ENCODE measurements at regions not wholly inside any gene's neighbourhood (a gene's known extent, or its start where the extent isn't known, plus 50 kb on each side); places are given as distances from the start of the nearest gene placed in this dataset.

GRCh38 chr14:29376237-29376636, 551.4 kb downstream of the PRKD1 start (continued):
- TF ChIP-seq ZNF281 (CRISPR knock-in tag; IDR thresholded peaks at IDR 0.05) (no peak), ZNF232 (CRISPR knock-in tag; IDR thresholded peaks at IDR 0.05) (no peak), RELA (CRISPR knock-in tag; IDR thresholded peaks at IDR 0.05; ENCODE audit: borderline replicate concordance) (no peak), ATF1 (CRISPR knock-in tag; IDR thresholded peaks at IDR 0.05) (no peak), FOXP4 (CRISPR knock-in tag; IDR thresholded peaks at IDR 0.05) (no peak), GABPB1 (CRISPR knock-in tag; IDR thresholded peaks at IDR 0.05) (no peak), NFE2L1 (CRISPR knock-in tag; IDR thresholded peaks at IDR 0.05) (no peak)
- TF ChIP-seq, protein P1, sequence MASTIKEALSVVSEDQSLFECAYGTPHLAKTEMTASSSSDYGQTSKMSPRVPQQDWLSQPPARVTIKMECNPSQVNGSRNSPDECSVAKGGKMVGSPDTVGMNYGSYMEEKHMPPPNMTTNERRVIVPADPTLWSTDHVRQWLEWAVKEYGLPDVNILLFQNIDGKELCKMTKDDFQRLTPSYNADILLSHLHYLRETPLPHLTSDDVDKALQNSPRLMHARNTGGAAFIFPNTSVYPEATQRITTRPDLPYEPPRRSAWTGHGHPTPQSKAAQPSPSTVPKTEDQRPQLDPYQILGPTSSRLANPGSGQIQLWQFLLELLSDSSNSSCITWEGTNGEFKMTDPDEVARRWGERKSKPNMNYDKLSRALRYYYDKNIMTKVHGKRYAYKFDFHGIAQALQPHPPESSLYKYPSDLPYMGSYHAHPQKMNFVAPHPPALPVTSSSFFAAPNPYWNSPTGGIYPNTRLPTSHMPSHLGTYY (CRISPR knock-in tag; IDR thresholded peaks at IDR 0.05), result no peak

DNA sequence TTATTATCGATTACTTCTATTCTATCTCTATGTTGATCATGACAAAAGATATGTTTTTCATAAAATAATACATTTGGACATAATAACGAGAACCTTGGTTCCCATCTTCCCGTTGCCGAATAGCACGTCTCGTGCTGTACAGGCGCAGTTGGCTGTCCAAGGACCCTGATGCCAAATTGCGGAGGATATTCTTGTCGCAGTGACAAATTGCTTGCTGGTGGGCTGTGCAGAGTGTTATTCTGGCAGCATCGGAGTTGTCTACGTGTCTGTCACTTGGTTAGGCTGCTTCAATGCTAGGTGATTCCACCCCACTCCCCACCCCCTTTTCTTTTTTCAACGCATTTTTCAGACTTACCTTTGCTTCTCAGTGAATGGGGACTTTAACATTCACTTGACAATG, 546.8 kb downstream of the PRKD1 start:
- ChIA-PET POLR2A (no interaction called here), CTCF (no interaction called here)
- H3K9me3 Mint-ChIP-seq, result no peaks in the 10 kb centered on the region
- no peak for DNase-seq (ENCODE audit: low spot score)
- no peak overlapping the region for H3K27ac Mint-ChIP-seq
- H3K4me1 Mint-ChIP-seq, result no peaks in the 10 kb centered on the region
- H3K27me3 Mint-ChIP-seq (ENCODE audit: low read depth), result no peaks in the 10 kb centered on the region
- H3K4me3 Mint-ChIP-seq, result no peak overlapping the region
- ATAC-seq, result no peak
- no peaks in the 10 kb centered on the region for H3K36me3 Mint-ChIP-seq
- TF ChIP-seq, protein P2, sequence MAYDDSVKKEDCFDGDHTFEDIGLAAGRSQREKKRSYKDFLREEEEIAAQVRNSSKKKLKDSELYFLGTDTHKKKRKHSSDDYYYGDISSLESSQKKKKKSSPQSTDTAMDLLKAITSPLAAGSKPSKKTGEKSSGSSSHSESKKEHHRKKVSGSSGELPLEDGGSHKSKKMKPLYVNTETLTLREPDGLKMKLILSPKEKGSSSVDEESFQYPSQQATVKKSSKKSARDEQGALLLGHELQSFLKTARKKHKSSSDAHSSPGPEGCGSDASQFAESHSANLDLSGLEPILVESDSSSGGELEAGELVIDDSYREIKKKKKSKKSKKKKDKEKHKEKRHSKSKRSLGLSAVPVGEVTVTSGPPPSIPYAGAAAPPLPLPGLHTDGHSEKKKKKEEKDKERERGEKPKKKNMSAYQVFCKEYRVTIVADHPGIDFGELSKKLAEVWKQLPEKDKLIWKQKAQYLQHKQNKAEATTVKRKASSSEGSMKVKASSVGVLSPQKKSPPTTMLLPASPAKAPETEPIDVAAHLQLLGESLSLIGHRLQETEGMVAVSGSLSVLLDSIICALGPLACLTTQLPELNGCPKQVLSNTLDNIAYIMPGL (CRISPR knock-in tag; IDR thresholded peaks at IDR 0.05), result no peak
- TF ChIP-seq RELA (CRISPR knock-in tag; IDR thresholded peaks at IDR 0.05; ENCODE audit: borderline replicate concordance) (no peak), ETV6 (CRISPR knock-in tag; IDR thresholded peaks at IDR 0.05) (no peak), MXD4 (CRISPR knock-in tag; IDR thresholded peaks at IDR 0.05; ENCODE audit: borderline replicate concordance) (no peak), PREB (CRISPR knock-in tag; IDR thresholded peaks at IDR 0.05; ENCODE audit: borderline replicate concordance) (no peak), ZBTB21 (CRISPR knock-in tag; IDR thresholded peaks at IDR 0.05; ENCODE audit: borderline replicate concordance) (no peak), ZSCAN18 (CRISPR knock-in tag; IDR thresholded peaks at IDR 0.05) (no peak), CREB1 (CRISPR knock-in tag; IDR thresholded peaks at IDR 0.05) (no peak), ATF3 (CRISPR knock-in tag; conservative IDR thresholded peaks at IDR 0.05) (no peak), FOXJ3 (CRISPR knock-in tag; IDR thresholded peaks at IDR 0.05; ENCODE audit: borderline replicate concordance) (no peak), AR (CRISPR knock-in tag; IDR thresholded peaks at IDR 0.05) (no peak)

Data from WTC11 (cell line).